Neuronal stem cell (in vitro differentiated cells): ENCODE measurements at regions not wholly inside any gene's neighbourhood (a gene's known extent, or its start where the extent isn't known, plus 50 kb on each side); places are given as distances from the start of the nearest gene placed in this dataset.
"Not testable (repeated sequence)": the region's sequence is repeated elsewhere in the genome, so short reads cannot be mapped to it uniquely, and the experiment has no call there.

Experiments
- DNase-seq: peaks from one replicate; pipeline ENCODE4 v3.0.0-alpha.2; 2013; ENCODE audit warnings: low spot score
- H2AFZ ChIP-seq: one replicate; pipeline ENCODE4 v1.6.1; 2013; ENCODE audit warnings: mild to moderate bottlenecking, low read length, inconsistent platforms
- H2AK5ac ChIP-seq: 2 replicates; pipeline ENCODE4 v1.6.1; 2013; ENCODE audit warnings: low read depth, mild to moderate bottlenecking, inconsistent platforms, low read length, moderate library complexity, mixed read lengths
- H2BK120ac ChIP-seq: 2 replicates; pipeline ENCODE4 v1.6.1; 2013; ENCODE audit warnings: low read depth, mild to moderate bottlenecking, inconsistent platforms, low read length, moderate library complexity, mixed read lengths
- H2BK12ac ChIP-seq: one replicate; pipeline ENCODE4 v1.6.1; 2013; ENCODE audit warnings: low read length, inconsistent platforms
- H2BK15ac ChIP-seq: 2 replicates; pipeline ENCODE4 v1.6.1; 2013; ENCODE audit warnings: mild to moderate bottlenecking, low read length, inconsistent platforms, mixed read lengths
- H2BK5ac ChIP-seq: one replicate; pipeline ENCODE4 v1.6.1; 2013; ENCODE audit warnings: inconsistent platforms, mild to moderate bottlenecking, low read length, moderate library complexity
- H3K14ac ChIP-seq: one replicate; pipeline ENCODE4 v1.6.1; 2013; ENCODE audit warnings: low read length, inconsistent platforms
- H3K18ac ChIP-seq: 2 replicates; pipeline ENCODE4 v1.6.1; 2013; ENCODE audit warnings: low read length, inconsistent platforms
- H3K23ac ChIP-seq: 2 replicates; pipeline ENCODE4 v1.6.1; 2013; ENCODE audit warnings: low read depth, mild to moderate bottlenecking, mixed read lengths, low read length, inconsistent platforms; ENCODE audit not compliant: poor library complexity
- H3K27ac ChIP-seq: replicated peaks from 3 replicates; pipeline ENCODE4 v1.5.1; 2013; ENCODE audit warnings: low read length, inconsistent platforms
- H3K27me3 ChIP-seq, 3 experiments: 2 replicates each; pipeline ENCODE4 v1.6.1; 2013; ENCODE audit warnings: low read length in 3 of 3, mild to moderate bottlenecking in 2 of 3, inconsistent platforms in 1 of 3, low read depth in 1 of 3, mixed read lengths in 1 of 3, moderate library complexity in 1 of 3; ENCODE audit not compliant: control insufficient read depth in 3 of 3, insufficient read depth in 3 of 3
- H3K36me3 ChIP-seq, 2 donors: replicated peaks in 1 of 2; 2 replicates each; pipeline ENCODE4 v1.6.1; 2013; ENCODE audit warnings: low read length in 2 of 2; ENCODE audit not compliant: control insufficient read depth in 2 of 2, insufficient read depth in 2 of 2
- H3K4ac ChIP-seq: 2 replicates; pipeline ENCODE4 v1.6.1; 2013; ENCODE audit warnings: inconsistent platforms, mild to moderate bottlenecking, low read length, moderate library complexity
- H3K4me1 ChIP-seq, 2 donors: 1 replicate in 1 of 2; 2 replicates in 1 of 2; pipeline ENCODE4 v1.6.1; 2013; ENCODE audit warnings: low read length in 2 of 2, low read depth in 1 of 2; ENCODE audit not compliant: control insufficient read depth in 2 of 2, insufficient read depth in 1 of 2
- H3K4me2 ChIP-seq: one replicate; pipeline ENCODE4 v1.6.1; 2013; ENCODE audit warnings: mild to moderate bottlenecking, low read length, inconsistent platforms; ENCODE audit not compliant: insufficient read depth, poor library complexity, severe bottlenecking
- H3K4me3 ChIP-seq, 2 donors: 2 replicates each; pipeline ENCODE4 v1.5.1; 2013; ENCODE audit warnings: low read length in 2 of 2, mild to moderate bottlenecking in 2 of 2, inconsistent platforms in 1 of 2, moderate library complexity in 1 of 2
- H3K79me1 ChIP-seq: one replicate; pipeline ENCODE4 v1.6.1; 2013; ENCODE audit warnings: low read depth, mild to moderate bottlenecking, inconsistent platforms, low read length, moderate library complexity
- H3K9ac ChIP-seq: one replicate; pipeline ENCODE4 v1.6.1; 2013; ENCODE audit warnings: mild to moderate bottlenecking, low read depth, low read length, inconsistent platforms; ENCODE audit not compliant: poor library complexity
- H3K9me3 ChIP-seq, 2 donors: replicated peaks in 1 of 2; 2 replicates each; pipeline versions ENCODE3 to v1.6.1; 2013; ENCODE audit warnings: low read length in 2 of 2, mild to moderate bottlenecking in 2 of 2, inconsistent platforms in 1 of 2, low read depth in 1 of 2, mixed read lengths in 1 of 2, moderate library complexity in 1 of 2; ENCODE audit not compliant: control insufficient read depth in 2 of 2, insufficient read depth in 1 of 2
- H4K8ac ChIP-seq: one replicate; pipeline ENCODE4 v1.6.1; 2013; ENCODE audit warnings: low read depth, mild to moderate bottlenecking, inconsistent platforms, low read length, moderate library complexity
- H4K91ac ChIP-seq: one replicate; pipeline ENCODE4 v1.6.1; 2013; ENCODE audit warnings: low read length, low read depth, mild to moderate bottlenecking, inconsistent platforms; ENCODE audit not compliant: poor library complexity
- WGBS, 2 donors: extraction: QIAGEN DNeasy Blood & Tissue Kit; methylation state at CpG; one replicate each; pipeline ENCODE4 v1.1.7; 2013; ENCODE audit warnings: missing lambda C conversion rate in 2 of 2, mixed read lengths in 1 of 2; ENCODE audit not compliant: insufficient read length in 2 of 2, insufficient replicate concordance in 1 of 2; ENCODE audit errors: extremely low coverage in 2 of 2; 5-methylcytosine and 5-hydroxymethylcytosine counted together

GRCh38 chr1:214144521-214144920 lies 136.4 kb upstream of the SMYD2 start:
- not testable (repeated sequence) for H4K91ac ChIP-seq, H3K4me3 ChIP-seq, H2BK5ac ChIP-seq, H4K8ac ChIP-seq, H3K79me1 ChIP-seq, H3K9ac ChIP-seq, H2AFZ ChIP-seq, DNase-seq, H3K36me3 ChIP-seq, H3K27ac ChIP-seq, H2BK15ac ChIP-seq, H3K4me1 ChIP-seq, H3K14ac ChIP-seq, H3K4me2 ChIP-seq, H2AK5ac ChIP-seq, H3K23ac ChIP-seq, H3K9me3 ChIP-seq, H3K4ac ChIP-seq, H3K18ac ChIP-seq, H2BK12ac ChIP-seq, H2BK120ac ChIP-seq
- WGBS, 2 donors, result no CpG with 5 or more reads among the region's 2 CpGs
- peaks cover 0 to 77% (median 0%) of the 10 kb centered on the region in 3 experiments for H3K27me3 ChIP-seq

DNA sequence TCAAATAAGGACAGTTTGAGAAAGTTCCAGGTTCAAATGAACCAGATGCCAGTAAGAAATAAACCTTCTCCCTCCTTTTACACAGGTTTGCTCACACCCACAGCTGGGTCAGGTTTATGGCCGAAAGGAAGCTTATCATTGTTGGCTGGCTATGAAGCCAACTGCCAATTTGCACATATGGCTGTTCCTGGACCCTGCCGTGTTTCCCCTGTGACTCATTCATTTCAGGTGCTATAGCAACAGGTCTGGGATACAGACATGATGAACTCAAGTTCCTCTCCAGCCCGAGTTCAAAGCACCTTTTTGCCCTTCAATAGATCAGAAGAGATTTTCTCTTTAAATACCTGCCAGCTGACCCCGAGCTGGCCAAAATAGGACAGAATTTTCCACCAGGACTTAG lies 134.4 kb upstream of the SMYD2 start:
- H3K36me3 ChIP-seq, result no peaks in the 10 kb centered on the region
- no peak overlapping the region for H4K91ac ChIP-seq
- no peak overlapping the region for H2BK5ac ChIP-seq
- H2BK120ac ChIP-seq, result no peak overlapping the region
- no CpG with 5 or more reads among the region's 4 CpGs for WGBS, 2 donors
- no peaks in the 10 kb centered on the region for H3K9me3 ChIP-seq
- DNase-seq, result no peak
- no peak overlapping the region for H3K18ac ChIP-seq
- H2BK15ac ChIP-seq, result no peak overlapping the region
- no peak overlapping the region for H2AFZ ChIP-seq
- peaks cover 7 to 8% of the 10 kb centered on the region in 2 donors for H3K4me1 ChIP-seq
- no peak overlapping the region for H3K4me2 ChIP-seq
- no peak overlapping the region for H4K8ac ChIP-seq
- no peak overlapping the region for H3K23ac ChIP-seq
- H2BK12ac ChIP-seq, result no peak overlapping the region
- H3K79me1 ChIP-seq, result no peaks in the 10 kb centered on the region
- no peak overlapping the region for H3K9ac ChIP-seq
- H3K27me3 ChIP-seq, result peaks cover 0 to 86% (median 0%) of the 10 kb centered on the region in 3 experiments
- no peak overlapping the region for H2AK5ac ChIP-seq
- H3K4ac ChIP-seq, result no peak overlapping the region
- H3K27ac ChIP-seq, result no peak overlapping the region
- no peak overlapping the region for H3K14ac ChIP-seq
- H3K4me3 ChIP-seq, result no peak overlapping the region

GRCh38 chr1:214154596-214155292 lies 126.2 kb upstream of the SMYD2 start:
- Histone ChIP-seq H2BK15ac (no peak overlapping the region), H3K4me2 (peak overlapping the region; percentile 37), H3K4me1 (peaks cover 13 to 21% of the 10 kb centered on the region in 2 donors), H3K23ac (no peak overlapping the region), H2BK5ac (no peak overlapping the region), H3K9me3 (peaks cover 3 to 11% of the 10 kb centered on the region in 2 donors), H3K14ac (no peak overlapping the region), H3K79me1 (no peaks in the 10 kb centered on the region), H3K27me3 (peaks cover 0 to 94% (median 0%) of the 10 kb centered on the region in 3 experiments), H3K18ac (no peak overlapping the region), H3K27ac (peak overlapping the region; percentile 33), H2BK12ac (no peak overlapping the region), H3K9ac (no peak overlapping the region), H4K91ac (no peak overlapping the region), H3K36me3 (no peaks in the 10 kb centered on the region), H3K4ac (no peak overlapping the region), H3K4me3 (no peak overlapping the region), H4K8ac (no peak overlapping the region), H2BK120ac (no peak overlapping the region), H2AFZ (no peak overlapping the region), H2AK5ac (no peak overlapping the region)
- peak; percentile 51 for DNase-seq
- WGBS, 2 donors, result no CpG with 5 or more reads among the region's 6 CpGs

GRCh38 chr1:214155987-214156625 lies 124.9 kb upstream of the SMYD2 start:
- H2BK5ac ChIP-seq, result no peak overlapping the region
- H3K4me3 ChIP-seq, result no peak overlapping the region
- peaks cover 13 to 21% of the 10 kb centered on the region in 2 donors for H3K4me1 ChIP-seq
- no peak overlapping the region for H4K8ac ChIP-seq
- H2BK12ac ChIP-seq, result no peak overlapping the region
- no peak overlapping the region for H2BK15ac ChIP-seq
- no peaks in the 10 kb centered on the region for H3K36me3 ChIP-seq
- H3K27ac ChIP-seq, result no peak overlapping the region
- H3K79me1 ChIP-seq, result no peaks in the 10 kb centered on the region
- no peak for DNase-seq
- no CpG with 5 or more reads among the region's 2 CpGs for WGBS, 2 donors
- no peak overlapping the region for H3K14ac ChIP-seq
- H2BK120ac ChIP-seq, result no peak overlapping the region
- no peak overlapping the region for H3K4ac ChIP-seq
- peaks cover 0 to 95% (median 0%) of the 10 kb centered on the region in 3 experiments for H3K27me3 ChIP-seq
- no peak overlapping the region for H3K4me2 ChIP-seq
- H2AK5ac ChIP-seq, result no peak overlapping the region
- H3K18ac ChIP-seq, result no peak overlapping the region
- no peak overlapping the region for H4K91ac ChIP-seq
- no peak overlapping the region for H3K23ac ChIP-seq
- H3K9me3 ChIP-seq, result peaks cover 3 to 18% of the 10 kb centered on the region in 2 donors
- no peak overlapping the region for H2AFZ ChIP-seq
- H3K9ac ChIP-seq, result no peak overlapping the region
